H9 (cell line): ENCODE measurements at regions not wholly inside any gene's neighbourhood (a gene's known extent, or its start where the extent isn't known, plus 50 kb on each side); places are given as distances from the start of the nearest gene placed in this dataset.

Source experiments
- DNase-seq: peaks from one replicate; pipeline ENCODE4 v3.0.0-alpha.2; 2017
- H2AFZ ChIP-seq: one replicate; pipeline ENCODE4 v1.6.1; 2013; ENCODE audit warnings: mild to moderate bottlenecking, low read length, control low read depth, moderate library complexity
- H2AK5ac ChIP-seq: 2 replicates; pipeline ENCODE4 v1.6.1; 2013; ENCODE audit warnings: low read length, control low read depth, mixed read lengths; ENCODE audit not compliant: insufficient read length
- H2BK120ac ChIP-seq: one replicate; pipeline ENCODE4 v1.6.1; 2013; ENCODE audit warnings: low read depth, mild to moderate bottlenecking, low read length, control low read depth, inconsistent platforms; ENCODE audit not compliant: poor library complexity, severe bottlenecking
- H2BK12ac ChIP-seq: 2 replicates; pipeline ENCODE4 v1.6.1; 2013; ENCODE audit warnings: low read length, control low read depth, mixed read lengths, low read depth; ENCODE audit not compliant: insufficient read length
- H2BK15ac ChIP-seq: 2 replicates; pipeline ENCODE4 v1.6.1; 2013; ENCODE audit warnings: low read depth, low read length, control low read depth
- H2BK20ac ChIP-seq: one replicate; pipeline ENCODE4 v1.6.1; 2013; ENCODE audit warnings: low read depth, mild to moderate bottlenecking, low read length, control low read depth, inconsistent platforms; ENCODE audit not compliant: poor library complexity, severe bottlenecking
- H2BK5ac ChIP-seq: 2 replicates; pipeline ENCODE4 v1.6.1; 2013; ENCODE audit warnings: low read length, control low read depth, mixed read lengths; ENCODE audit not compliant: insufficient read length
- H3K14ac ChIP-seq: 2 replicates; pipeline ENCODE4 v1.6.1; 2013; ENCODE audit warnings: low read length, control low read depth; ENCODE audit not compliant: insufficient read depth
- H3K18ac ChIP-seq: 2 replicates; pipeline ENCODE4 v1.6.1; 2013; ENCODE audit warnings: low read depth, mild to moderate bottlenecking, mixed read lengths, low read length, control low read depth; ENCODE audit not compliant: insufficient read length
- H3K23ac ChIP-seq: 2 replicates; pipeline ENCODE4 v1.6.1; 2013; ENCODE audit warnings: low read length, control low read depth, mixed read lengths, low read depth; ENCODE audit not compliant: insufficient read length
- H3K23me2 ChIP-seq: 2 replicates; pipeline ENCODE4 v1.6.1; 2013; ENCODE audit warnings: low read depth, mild to moderate bottlenecking, mixed read lengths, low read length, control low read depth; ENCODE audit not compliant: insufficient read length, poor library complexity, severe bottlenecking
- H3K27ac ChIP-seq: 2 replicates; pipeline ENCODE4 v1.5.1; 2013; ENCODE audit warnings: low read length, control low read depth, mixed read lengths, low read depth; ENCODE audit not compliant: insufficient read length
- H3K27me3 ChIP-seq: 2 replicates; pipeline ENCODE4 v1.6.1; 2013; ENCODE audit warnings: low read length, control low read depth, inconsistent platforms; ENCODE audit not compliant: insufficient read depth
- H3K4ac ChIP-seq: 2 replicates; pipeline ENCODE4 v1.6.1; 2013; ENCODE audit warnings: low read depth, mild to moderate bottlenecking, control low read depth, inconsistent platforms, low read length, moderate library complexity
- H3K4me1 ChIP-seq: 2 replicates; pipeline ENCODE4 v1.6.1; 2013; ENCODE audit warnings: low read length, control low read depth, inconsistent platforms; ENCODE audit not compliant: insufficient read depth
- H3K4me2 ChIP-seq: 2 replicates; pipeline ENCODE4 v1.6.1; 2013; ENCODE audit warnings: low read length, control low read depth, mixed read lengths; ENCODE audit not compliant: insufficient read length, insufficient read depth
- H3K56ac ChIP-seq: 2 replicates; pipeline ENCODE4 v1.6.1; 2013; ENCODE audit warnings: low read depth, mild to moderate bottlenecking, mixed read lengths, low read length, control low read depth; ENCODE audit not compliant: insufficient read length
- H3K79me1 ChIP-seq: 2 replicates; pipeline ENCODE4 v1.6.1; 2013; ENCODE audit warnings: low read depth, mild to moderate bottlenecking, moderate library complexity, low read length, control low read depth, inconsistent platforms; ENCODE audit not compliant: insufficient read depth, poor library complexity, severe bottlenecking
- H3K79me2 ChIP-seq: 2 replicates; pipeline ENCODE4 v1.6.1; 2013; ENCODE audit warnings: low read length, control low read depth, inconsistent platforms; ENCODE audit not compliant: insufficient read depth
- H3K9ac ChIP-seq: 2 replicates; pipeline ENCODE4 v1.6.1; 2013; ENCODE audit warnings: low read length, control low read depth, mixed read lengths; ENCODE audit not compliant: insufficient read length; ENCODE audit errors: extremely low read depth
- H3K9me3 ChIP-seq: one replicate; pipeline ENCODE4 v1.6.1; 2013; ENCODE audit warnings: low read depth, low read length, inconsistent platforms; ENCODE audit not compliant: control insufficient read depth
- H3T11ph ChIP-seq: one replicate; pipeline ENCODE4 v1.6.1; 2013; ENCODE audit warnings: mild to moderate bottlenecking, low read length, control low read depth, inconsistent platforms
- H4K20me1 ChIP-seq: one replicate; pipeline ENCODE4 v1.6.1; 2013; ENCODE audit not compliant: control insufficient read depth, insufficient read length, insufficient read depth
- H4K5ac ChIP-seq: 2 replicates; pipeline ENCODE4 v1.6.1; 2013; ENCODE audit warnings: low read depth, mild to moderate bottlenecking, mixed read lengths, low read length, control low read depth; ENCODE audit not compliant: insufficient read length
- H4K8ac ChIP-seq: replicated peaks from 2 replicates; pipeline ENCODE4 v1.6.1; 2013; ENCODE audit warnings: low read length, control low read depth, mixed read lengths, low read depth; ENCODE audit not compliant: insufficient read length
- H4K91ac ChIP-seq: 2 replicates; pipeline ENCODE4 v1.6.1; 2013; ENCODE audit warnings: low read depth, mild to moderate bottlenecking, moderate library complexity, mixed read lengths, low read length, control low read depth; ENCODE audit not compliant: insufficient read length
- H3K27ac Mint-ChIP-seq, 3 experiments: 2 replicates in 2 of 3; 3 replicates in 1 of 3; pipeline ENCODE4 v1.8.0; 2020 to 2021; ENCODE audit warnings: mixed read lengths in 3 of 3, mild to moderate bottlenecking in 1 of 3, moderate library complexity in 1 of 3
- H3K27me3 Mint-ChIP-seq: 2 replicates; pipeline ENCODE4 v1.8.0; 2021; ENCODE audit warnings: low read depth, mild to moderate bottlenecking, moderate library complexity, mixed read lengths
- H3K36me3 Mint-ChIP-seq, 3 experiments: 2 replicates in 2 of 3; 3 replicates in 1 of 3; pipeline ENCODE4 v1.8.0; 2020 to 2021; ENCODE audit warnings: low read depth in 3 of 3, mixed read lengths in 3 of 3; ENCODE audit not compliant: insufficient read depth in 1 of 3
- H3K4me1 Mint-ChIP-seq, 2 experiments: 2 replicates each; pipeline ENCODE4 v1.8.0; 2020; ENCODE audit warnings: mixed read lengths in 2 of 2
- H3K4me3 Mint-ChIP-seq, 2 experiments: 2 replicates in 1 of 2; 3 replicates in 1 of 2; pipeline ENCODE4 v1.8.0; 2020 to 2021; ENCODE audit warnings: mild to moderate bottlenecking in 2 of 2, mixed read lengths in 2 of 2, moderate library complexity in 1 of 2
- H3K9me3 Mint-ChIP-seq, 2 experiments: 2 replicates in 1 of 2; 3 replicates in 1 of 2; pipeline ENCODE4 v1.8.0; 2020; ENCODE audit warnings: mild to moderate bottlenecking in 2 of 2, mixed read lengths in 2 of 2, moderate library complexity in 1 of 2
- WGBS: extraction: QIAGEN DNeasy Blood & Tissue Kit; methylation state at CpG from one replicate; pipeline ENCODE4 v1.1.7; 2013; ENCODE audit warnings: missing lambda C conversion rate, low lambda C conversion rate, mixed read lengths; ENCODE audit not compliant: insufficient read length; ENCODE audit errors: extremely low coverage; 5-methylcytosine and 5-hydroxymethylcytosine counted together
- TF ChIP-seq, protein P1 (sequence below): fragments of 200-600 bp; sonication (generic); conservative IDR thresholded peaks from 3 replicates; pipeline ENCODE4 v1.8.0; 2021; ENCODE audit warnings: antibody characterized with exemption, mild to moderate bottlenecking

- H3K9me3 ChIP-seq: no peaks in the 10 kb centered on the region
- H3K14ac ChIP-seq: no peak overlapping the region
- Mint-ChIP-seq H3K27ac (no peak overlapping the region), H3K4me3 (no peak overlapping the region), H3K4me1 (peaks cover 34 to 38% of the 10 kb centered on the region in 2 experiments), H3K27me3 (peaks cover 78% of the 10 kb centered on the region), H3K9me3 (no peaks in the 10 kb centered on the region; a peak in 2 of 5 replicates), H3K36me3 (no peaks in the 10 kb centered on the region)
- H2BK20ac ChIP-seq: no peak overlapping the region
- no peaks in the 10 kb centered on the region for H3K79me2 ChIP-seq
- peaks cover 18% of the 10 kb centered on the region for H3K4me1 ChIP-seq
- H2AFZ ChIP-seq: no peak overlapping the region
- DNase-seq: no peak
- no CpG with 5 or more reads among the region's 2 CpGs for WGBS
- H3K23ac ChIP-seq: no peak overlapping the region
- H4K91ac ChIP-seq: no peak overlapping the region
- H2BK15ac ChIP-seq: no peak overlapping the region
- TF ChIP-seq, protein P1, sequence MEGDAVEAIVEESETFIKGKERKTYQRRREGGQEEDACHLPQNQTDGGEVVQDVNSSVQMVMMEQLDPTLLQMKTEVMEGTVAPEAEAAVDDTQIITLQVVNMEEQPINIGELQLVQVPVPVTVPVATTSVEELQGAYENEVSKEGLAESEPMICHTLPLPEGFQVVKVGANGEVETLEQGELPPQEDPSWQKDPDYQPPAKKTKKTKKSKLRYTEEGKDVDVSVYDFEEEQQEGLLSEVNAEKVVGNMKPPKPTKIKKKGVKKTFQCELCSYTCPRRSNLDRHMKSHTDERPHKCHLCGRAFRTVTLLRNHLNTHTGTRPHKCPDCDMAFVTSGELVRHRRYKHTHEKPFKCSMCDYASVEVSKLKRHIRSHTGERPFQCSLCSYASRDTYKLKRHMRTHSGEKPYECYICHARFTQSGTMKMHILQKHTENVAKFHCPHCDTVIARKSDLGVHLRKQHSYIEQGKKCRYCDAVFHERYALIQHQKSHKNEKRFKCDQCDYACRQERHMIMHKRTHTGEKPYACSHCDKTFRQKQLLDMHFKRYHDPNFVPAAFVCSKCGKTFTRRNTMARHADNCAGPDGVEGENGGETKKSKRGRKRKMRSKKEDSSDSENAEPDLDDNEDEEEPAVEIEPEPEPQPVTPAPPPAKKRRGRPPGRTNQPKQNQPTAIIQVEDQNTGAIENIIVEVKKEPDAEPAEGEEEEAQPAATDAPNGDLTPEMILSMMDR: no peak
- H2AK5ac ChIP-seq: no peak overlapping the region
- H3K27ac ChIP-seq: no peak overlapping the region
- H2BK120ac ChIP-seq: no peak overlapping the region
- H3K4ac ChIP-seq: no peak overlapping the region
- H3K18ac ChIP-seq: no peak overlapping the region
- H3K79me1 ChIP-seq: no peaks in the 10 kb centered on the region
- H2BK12ac ChIP-seq: no peak overlapping the region
- no peak overlapping the region for H4K5ac ChIP-seq
- H3K9ac ChIP-seq: no peak overlapping the region
- H3K27me3 ChIP-seq: no peaks in the 10 kb centered on the region
- H3T11ph ChIP-seq: no peak overlapping the region
- H2BK5ac ChIP-seq: no peak overlapping the region
- H4K20me1 ChIP-seq: no peaks in the 10 kb centered on the region
- no peaks in the 10 kb centered on the region for H3K23me2 ChIP-seq
- H3K56ac ChIP-seq: no peak overlapping the region
- no peak overlapping the region for H3K4me2 ChIP-seq
- no peak overlapping the region for H4K8ac ChIP-seq
Measured at GRCh38 chr11:116055064-116055463, 550.8 kb upstream of the CADM1 start.
